K562 (cell line): ENCODE measurements at regions not wholly inside any gene's neighbourhood (a gene's known extent, or its start where the extent isn't known, plus 50 kb on each side); places are given as distances from the start of the nearest gene placed in this dataset.

Experiments used
- ATAC-seq: fragments of 200-7000 bp; cut with Tn5 transposase; 3 replicates; pipeline ENCODE4 v1.9.1; 2020; ENCODE audit warnings: moderate library complexity
- BruUV-seq: library from RNA; stranded (reverse); fragments of 400-500 nt; replicated peaks from 2 replicates; lab custom pipeline; 2021; lab: Mats Ljungman, UMichigan
- CTCF ChIA-PET: fragments of 300-600 bp; formaldehyde crosslinking; extraction: SDS; loops from one replicate; lab custom pipeline; 2021; ENCODE audit warnings: low intra/inter-chr PET ratio; lab: Yijun Ruan, JAX
- POLR2A ChIA-PET: fragments of 300-600, 350-650 bp; sonication (Branson Sonifier 250); formaldehyde crosslinking; extraction: SDS; loops from one replicate; lab custom pipeline; 2021; ENCODE audit warnings: antibody characterized with exemption, inconsistent platforms; lab: Yijun Ruan, JAX
- DNase-seq, 4 experiments: peaks; one replicate each; pipeline versions ENCODE4 v3.0.0 to v3.0.0-alpha.2; 2011 to 2018; ENCODE audit warnings: low spot score in 3 of 4, mixed read lengths in 3 of 4; ENCODE audit errors: extremely low read depth in 1 of 4
- FAIRE-seq: peaks from 2 replicates; lab custom pipeline; 2011; peaks lifted over from hg19 to GRCh38; lab: Jason Lieb, UNC
- H2AFZ ChIP-seq: 2 replicates; pipeline ENCODE4 v1.6.0; 2011; ENCODE audit warnings: low read depth, low read length, control low read depth, inconsistent platforms
- H3K27ac ChIP-seq: fragments of 200-600 bp; 3 replicates; pipeline ENCODE4 v1.8.0; 2011; ENCODE audit warnings: low read depth, mild to moderate bottlenecking, control low read depth, inconsistent platforms, low read length, moderate library complexity, mixed read lengths; ENCODE audit errors: extremely low read depth
- H3K27me3 ChIP-seq, 2 experiments: fragments of 300-600 bp in 1 of 2; 2 replicates in 1 of 2; 3 replicates in 1 of 2; pipeline versions ENCODE4 v1.6.0 to v1.8.0; 2011; ENCODE audit warnings: inconsistent platforms in 2 of 2, low read length in 2 of 2, mild to moderate bottlenecking in 1 of 2, mixed read lengths in 1 of 2, moderate library complexity in 1 of 2; ENCODE audit not compliant: control insufficient read depth in 2 of 2, insufficient read depth in 2 of 2
- H3K36me3 ChIP-seq: fragments of 300-600 bp; 3 replicates; pipeline ENCODE4 v1.8.0; 2011; ENCODE audit warnings: mild to moderate bottlenecking, low read length, inconsistent platforms; ENCODE audit not compliant: control insufficient read depth, insufficient read depth
- H3K4me1 ChIP-seq, 2 experiments: fragments of 200-600 bp in 1 of 2; replicated peaks in 1 of 2; 2 replicates in 1 of 2; 3 replicates in 1 of 2; pipeline versions ENCODE4 v1.5.1 to v1.8.0; 2011; ENCODE audit warnings: inconsistent platforms in 2 of 2, low read length in 2 of 2, mild to moderate bottlenecking in 1 of 2, mixed read lengths in 1 of 2, moderate library complexity in 1 of 2; ENCODE audit not compliant: control insufficient read depth in 2 of 2, insufficient read depth in 2 of 2
- H3K4me2 ChIP-seq: 2 replicates; pipeline ENCODE4 v1.6.1; 2011; ENCODE audit warnings: low read length, control low read depth, inconsistent platforms, mixed read lengths; ENCODE audit not compliant: insufficient read depth
- H3K4me3 ChIP-seq: fragments of 200-600 bp; sonication (generic), shearing (Covaris generic); 2 replicates; pipeline ENCODE4 v1.5.1; 2016; ENCODE audit warnings: control low read depth, inconsistent platforms
- H3K79me2 ChIP-seq: fragments of 200-600 bp; 3 replicates; pipeline ENCODE4 v1.8.0; 2011; ENCODE audit warnings: low read length, inconsistent platforms; ENCODE audit not compliant: control insufficient read depth, insufficient read depth
- H3K9ac ChIP-seq, 2 experiments: 2 replicates each; pipeline versions ENCODE4 v1.6.0 to v1.6.1; 2011; ENCODE audit warnings: low read depth in 2 of 2, low read length in 2 of 2, control low read depth in 1 of 2, inconsistent platforms in 1 of 2, mild to moderate bottlenecking in 1 of 2, mixed read lengths in 1 of 2; ENCODE audit not compliant: insufficient read depth in 1 of 2
- H3K9me1 ChIP-seq: one replicate; pipeline ENCODE4 v1.6.0; 2011; ENCODE audit warnings: inconsistent platforms, mild to moderate bottlenecking, low read length, moderate library complexity; ENCODE audit not compliant: control insufficient read depth, insufficient read depth
- H3K9me3 ChIP-seq: replicated peaks from 2 replicates; pipeline ENCODE4 v1.5.1; 2011; ENCODE audit warnings: low read depth, low read length, inconsistent platforms; ENCODE audit not compliant: control insufficient read depth, insufficient read depth
- H4K20me1 ChIP-seq: replicated peaks from 2 replicates; pipeline ENCODE4 v1.6.1; 2011; ENCODE audit warnings: low read length, inconsistent platforms, mixed read lengths; ENCODE audit not compliant: control insufficient read depth, insufficient read depth
- ARID1B ChIP-seq: fragments of 450-650 bp; IDR thresholded peaks from 2 replicates; pipeline ENCODE4 v1.6.1; 2016; ENCODE audit warnings: antibody characterized with exemption, mild to moderate bottlenecking, inconsistent platforms
- DDX20 ChIP-seq: fragments of 450-650 bp; IDR thresholded peaks from 2 replicates; pipeline ENCODE4 v1.6.1; 2016; ENCODE audit warnings: missing genetic modification characterization, low read depth, mild to moderate bottlenecking, missing compliant biosample characterization, moderate library complexity
- MAFG ChIP-seq: fragments of 450-650 bp; conservative IDR thresholded peaks from 2 replicates; pipeline ENCODE4 v1.6.1; 2016; ENCODE audit warnings: missing genetic modification characterization, missing compliant biosample characterization
- MYBL2 ChIP-seq, 2 experiments: fragments of 450-650 bp in 1 of 2; sonication (generic) in 1 of 2; formaldehyde crosslinking in 1 of 2; IDR thresholded peaks; 2 replicates each; pipeline versions ENCODE4 v1.6.1 to v1.8.1; 2017 to 2022; ENCODE audit warnings: borderline replicate concordance in 1 of 2, inconsistent platforms in 1 of 2, low read depth in 1 of 2, mild to moderate bottlenecking in 1 of 2, missing genetic modification reagents in 1 of 2, moderate library complexity in 1 of 2
- NBN ChIP-seq: fragments of 450-650 bp; IDR thresholded peaks from 2 replicates; pipeline ENCODE4 v1.6.1; 2016; ENCODE audit warnings: low read depth, mild to moderate bottlenecking
- RFX7 ChIP-seq: fragments of 250-450 bp; sonication (Bioruptor Pico); IDR thresholded peaks from 2 replicates; pipeline ENCODE4 v1.5.1; 2021; ENCODE audit warnings: mild to moderate bottlenecking
- TEAD2 ChIP-seq: fragments of 450-650 bp; IDR thresholded peaks from 2 replicates; pipeline ENCODE4 v1.6.1; 2016; ENCODE audit warnings: missing genetic modification characterization, control low read depth, missing compliant biosample characterization
- ZNF316 ChIP-seq: fragments of 450-650 bp; IDR thresholded peaks from 2 replicates; pipeline ENCODE4 v1.6.1; 2016
- ZNF79 ChIP-seq: fragments of 250-450 bp; sonication (Bioruptor Pico); IDR thresholded peaks from 2 replicates; pipeline ENCODE4 v1.4.0; 2020; ENCODE audit warnings: low read depth, mild to moderate bottlenecking, moderate library complexity
- WGBS: fragments of 100-300 bp; shearing (Covaris generic); methylation state at CpG from one replicate; pipeline ENCODE4 v1.1.6; 2016; ENCODE audit warnings: low coverage, mixed read lengths; ENCODE audit not compliant: insufficient coverage; ENCODE audit errors: missing lambda C conversion rate; 5-methylcytosine and 5-hydroxymethylcytosine counted together
- in situ Hi-C: fragments of 300-500 bp; cut with MboI; formaldehyde crosslinking; loops from 4 replicates; pipeline ENCODE4 v1.15.0; 2018; ENCODE audit warnings: inconsistent platforms, mixed read lengths
- intact Hi-C: fragments of 100-400 bp; cut with micrococcal nuclease; formaldehyde crosslinking; loops from 2 replicates; pipeline ENCODE4 v1.14.2; 2022
- TF ChIP-seq, protein P1 (sequence below): fragments of 250-450 bp; sonication (Bioruptor Pico); IDR thresholded peaks from 2 replicates; pipeline ENCODE4 v1.4.0; 2020; ENCODE audit warnings: mild to moderate bottlenecking, moderate library complexity, borderline replicate concordance
- TF ChIP-seq, protein P2 (sequence below), 2 experiments: IDR thresholded peaks in 1 of 2; conservative IDR thresholded peaks in 1 of 2; 2 replicates each; pipeline ENCODE4 v1.6.1; 2016; ENCODE audit warnings: low read depth in 2 of 2, mild to moderate bottlenecking in 1 of 2, missing compliant biosample characterization in 1 of 2, missing genetic modification characterization in 1 of 2, moderate library complexity in 1 of 2

DNA sequence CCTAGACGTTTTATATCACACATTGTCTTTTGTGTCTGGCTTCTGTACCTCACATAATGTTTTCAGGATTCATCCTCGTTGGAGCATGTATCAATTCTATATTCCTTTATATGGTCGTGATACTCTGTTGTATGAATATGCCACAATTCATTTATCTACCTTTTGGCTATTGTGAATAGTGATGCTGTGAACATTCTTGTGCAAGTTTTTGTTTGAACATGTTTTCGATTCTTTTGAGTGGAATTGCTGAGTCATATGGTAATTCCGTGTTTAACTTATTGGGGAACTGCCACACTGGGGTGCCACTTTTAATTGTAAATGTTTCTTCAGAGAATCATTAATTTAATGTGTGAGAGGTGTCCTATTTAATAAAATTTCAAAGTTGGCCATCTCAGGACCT lies 101.2 kb downstream of the SLC35B3 start:
- Histone ChIP-seq H3K4me3 (no peak overlapping the region), H3K27me3 (no peaks in the 10 kb centered on the region), H3K9me3 (no peaks in the 10 kb centered on the region), H3K9ac (no peak overlapping the region), H3K4me2 (no peak overlapping the region), H4K20me1 (no peaks in the 10 kb centered on the region), H3K79me2 (no peaks in the 10 kb centered on the region), H3K4me1 (no peaks in the 10 kb centered on the region), H3K36me3 (no peaks in the 10 kb centered on the region), H3K9me1 (no peaks in the 10 kb centered on the region), H2AFZ (no peak overlapping the region), H3K27ac (no peak overlapping the region)
- intact Hi-C loops (no loop called here), in situ Hi-C loops (no loop called here)
- BruUV-seq: no TSS peak
- DNase-seq (no peak), FAIRE-seq (no peak), ATAC-seq (no peak)
- POLR2A ChIA-PET: no interaction called here
- CTCF ChIA-PET: no interaction called here
- WGBS: 0% methylated on average over 5 of the region's 5 CpGs
- no peak for TF ChIP-seq MYBL2 (IDR thresholded peaks at IDR 0.05; ENCODE audit: low read depth)
- no peak for TF ChIP-seq MYBL2 (CRISPR knock-in tag; IDR thresholded peaks at IDR 0.05; ENCODE audit: borderline replicate concordance)
- peak; percentile 31; the same call in 1 of the 2 replicates for TF ChIP-seq ZNF316
- TF ChIP-seq MAFG (tag): peak; percentile 45; the same call in 1 of the 2 replicates
- no peak for TF ChIP-seq TEAD2 (tag)
- no peak for TF ChIP-seq ZNF79 (CRISPR knock-in tag)

DNA sequence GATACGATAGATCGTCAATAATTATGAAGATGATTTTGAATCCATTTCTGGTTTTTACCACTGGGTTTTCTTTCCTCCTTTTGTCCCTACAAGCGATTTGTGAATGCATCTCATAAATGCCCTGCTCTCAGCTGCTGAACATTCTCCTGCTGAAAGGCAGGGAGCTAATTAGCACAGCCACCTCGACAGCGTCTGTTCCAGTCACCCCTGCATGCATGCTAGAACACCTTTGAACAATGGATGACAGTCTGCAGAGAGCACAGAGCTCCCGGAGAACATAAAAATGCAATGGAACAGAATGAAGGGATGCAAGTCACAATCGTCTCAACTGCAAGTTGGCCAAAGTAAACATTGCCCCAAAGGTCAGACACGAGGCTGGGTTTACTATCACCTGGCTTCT lies 105.8 kb downstream of the SLC35B3 start:
- no peak for FAIRE-seq
- no peak overlapping the region for H3K4me2 ChIP-seq
- no peak overlapping the region for H3K4me3 ChIP-seq
- no peak overlapping the region for H3K9ac ChIP-seq
- in situ Hi-C loops (no loop called here), intact Hi-C loops (no loop called here)
- 0% methylated on average over 8 of the region's 8 CpGs for WGBS
- no peaks in the 10 kb centered on the region for H4K20me1 ChIP-seq
- no peak for ATAC-seq
- DNase-seq: no peak
- ChIA-PET CTCF (no interaction called here), POLR2A (interaction anchor here (0.7 kb wide), 1 partner anchor 782 kb away, joined by 3 read pairs; no protein-coding TSS in a partner anchor)
- no peaks in the 10 kb centered on the region for H3K36me3 ChIP-seq
- H3K79me2 ChIP-seq: no peaks in the 10 kb centered on the region
- no peaks in the 10 kb centered on the region for H3K9me3 ChIP-seq
- H3K27ac ChIP-seq: no peak overlapping the region
- no peaks in the 10 kb centered on the region for H3K4me1 ChIP-seq
- no TSS peak for BruUV-seq
- no peaks in the 10 kb centered on the region; a peak in 1 of 5 replicates for H3K27me3 ChIP-seq
- no peak overlapping the region for H2AFZ ChIP-seq
- H3K9me1 ChIP-seq: no peaks in the 10 kb centered on the region
- TF ChIP-seq ARID1B (no peak), ZNF316 (no peak), RFX7 (CRISPR knock-in tag) (no peak), DDX20 (no peak), NBN (no peak)
- TF ChIP-seq, protein P1, sequence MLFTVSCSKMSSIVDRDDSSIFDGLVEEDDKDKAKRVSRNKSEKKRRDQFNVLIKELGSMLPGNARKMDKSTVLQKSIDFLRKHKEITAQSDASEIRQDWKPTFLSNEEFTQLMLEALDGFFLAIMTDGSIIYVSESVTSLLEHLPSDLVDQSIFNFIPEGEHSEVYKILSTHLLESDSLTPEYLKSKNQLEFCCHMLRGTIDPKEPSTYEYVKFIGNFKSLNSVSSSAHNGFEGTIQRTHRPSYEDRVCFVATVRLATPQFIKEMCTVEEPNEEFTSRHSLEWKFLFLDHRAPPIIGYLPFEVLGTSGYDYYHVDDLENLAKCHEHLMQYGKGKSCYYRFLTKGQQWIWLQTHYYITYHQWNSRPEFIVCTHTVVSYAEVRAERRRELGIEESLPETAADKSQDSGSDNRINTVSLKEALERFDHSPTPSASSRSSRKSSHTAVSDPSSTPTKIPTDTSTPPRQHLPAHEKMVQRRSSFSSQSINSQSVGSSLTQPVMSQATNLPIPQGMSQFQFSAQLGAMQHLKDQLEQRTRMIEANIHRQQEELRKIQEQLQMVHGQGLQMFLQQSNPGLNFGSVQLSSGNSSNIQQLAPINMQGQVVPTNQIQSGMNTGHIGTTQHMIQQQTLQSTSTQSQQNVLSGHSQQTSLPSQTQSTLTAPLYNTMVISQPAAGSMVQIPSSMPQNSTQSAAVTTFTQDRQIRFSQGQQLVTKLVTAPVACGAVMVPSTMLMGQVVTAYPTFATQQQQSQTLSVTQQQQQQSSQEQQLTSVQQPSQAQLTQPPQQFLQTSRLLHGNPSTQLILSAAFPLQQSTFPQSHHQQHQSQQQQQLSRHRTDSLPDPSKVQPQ: no peak
- TF ChIP-seq, protein P2, sequence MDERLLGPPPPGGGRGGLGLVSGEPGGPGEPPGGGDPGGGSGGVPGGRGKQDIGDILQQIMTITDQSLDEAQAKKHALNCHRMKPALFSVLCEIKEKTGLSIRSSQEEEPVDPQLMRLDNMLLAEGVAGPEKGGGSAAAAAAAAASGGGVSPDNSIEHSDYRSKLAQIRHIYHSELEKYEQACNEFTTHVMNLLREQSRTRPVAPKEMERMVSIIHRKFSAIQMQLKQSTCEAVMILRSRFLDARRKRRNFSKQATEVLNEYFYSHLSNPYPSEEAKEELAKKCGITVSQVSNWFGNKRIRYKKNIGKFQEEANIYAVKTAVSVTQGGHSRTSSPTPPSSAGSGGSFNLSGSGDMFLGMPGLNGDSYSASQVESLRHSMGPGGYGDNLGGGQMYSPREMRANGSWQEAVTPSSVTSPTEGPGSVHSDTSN (CRISPR knock-in tag; IDR thresholded peaks at IDR 0.05; ENCODE audit: low read depth): no peak
- TF ChIP-seq, protein P2 (tag; conservative IDR thresholded peaks at IDR 0.05; ENCODE audit: low read depth): no peak
